Stimulated activated CD4-positive, alpha-beta T cell treated with anti-CD3 and anti-CD28 coated beads, TNF-alpha, amount 100 ng/mL, for 24 hours (primary cell): ENCODE measurements at regions not wholly inside any gene's neighbourhood (a gene's known extent, or its start where the extent isn't known, plus 50 kb on each side); places are given as distances from the start of the nearest gene placed in this dataset.
"Not testable (repeated sequence)": the region's sequence is repeated elsewhere in the genome, so short reads cannot be mapped to it uniquely, and the experiment has no call there.

Experiments
- DNase-seq, 3 experiments: peaks; one replicate each; pipeline ENCODE4 v3.0.0-alpha.2; 2020; ENCODE audit warnings: low read depth in 3 of 3

DNA sequence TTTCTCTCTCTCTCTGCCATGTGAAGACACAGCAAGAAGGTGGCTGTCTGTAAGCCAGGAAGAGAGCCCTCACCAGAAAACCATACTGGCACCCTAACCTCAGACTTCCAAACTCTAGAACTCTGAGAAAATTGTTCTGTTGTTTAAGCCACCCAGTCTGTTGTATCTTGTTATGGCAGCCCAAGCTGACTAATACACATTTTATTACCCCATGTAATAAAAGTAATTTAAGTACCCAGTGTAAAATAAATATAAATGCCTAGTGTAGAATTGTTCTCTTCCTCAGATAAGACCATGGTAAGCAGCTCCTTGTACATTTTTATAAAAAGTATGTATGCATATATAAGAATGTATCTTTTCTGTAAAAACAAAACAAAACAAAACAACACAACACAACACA, 119.7 kb downstream of the DTL start:
- no peak for DNase-seq

DNA sequence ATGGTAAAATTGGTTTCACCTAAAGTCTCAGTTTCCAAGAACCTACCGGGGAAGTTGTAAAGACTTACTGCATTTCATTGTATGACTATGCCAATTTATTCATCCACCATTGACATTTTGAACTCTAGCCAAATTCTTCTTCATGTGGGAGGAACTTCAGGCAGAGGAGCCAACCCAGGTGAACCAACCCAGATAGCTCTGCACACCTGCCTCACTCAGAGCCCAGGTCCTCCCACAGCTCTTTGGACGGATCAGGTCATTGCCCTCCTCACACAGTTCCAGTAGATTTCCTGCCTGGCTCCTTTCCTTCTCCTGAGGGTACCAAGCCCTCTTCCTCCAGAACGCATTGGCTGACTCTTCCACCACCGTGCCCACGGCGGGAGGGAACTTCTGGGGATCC, 121.7 kb downstream of the DTL start:
- DNase-seq = no peak

- DNase-seq = no peak
Observed at GRCh38 chr1:212158912-212159796, 123.6 kb downstream of the DTL start.

DNA sequence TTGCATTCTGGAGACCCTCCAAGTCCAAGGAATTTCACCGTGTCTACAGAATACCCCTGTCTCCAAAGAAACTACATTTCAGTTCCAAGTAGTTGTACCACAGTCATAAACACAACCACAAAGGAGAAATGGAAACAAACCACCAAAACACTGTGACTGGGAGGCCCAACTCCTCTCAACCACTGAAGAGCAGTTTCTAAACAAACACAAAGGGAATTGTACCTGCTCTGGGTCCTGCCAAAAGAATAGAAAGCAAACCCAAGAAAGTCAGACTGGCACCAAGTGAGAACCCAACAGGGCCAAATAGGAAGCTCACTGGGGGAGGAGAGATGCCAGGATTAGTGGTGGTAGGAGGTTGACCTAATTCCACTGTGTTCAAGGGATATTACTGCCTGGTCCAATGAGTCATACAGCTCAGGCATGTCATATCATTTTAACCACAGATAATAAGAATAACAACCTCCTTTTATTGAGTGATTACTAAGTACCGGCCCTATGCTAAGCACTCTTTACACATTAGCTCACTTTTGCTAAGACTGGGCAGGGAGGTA, 123.9 kb upstream of the PPP2R5A start:
- no peak for DNase-seq

DNA sequence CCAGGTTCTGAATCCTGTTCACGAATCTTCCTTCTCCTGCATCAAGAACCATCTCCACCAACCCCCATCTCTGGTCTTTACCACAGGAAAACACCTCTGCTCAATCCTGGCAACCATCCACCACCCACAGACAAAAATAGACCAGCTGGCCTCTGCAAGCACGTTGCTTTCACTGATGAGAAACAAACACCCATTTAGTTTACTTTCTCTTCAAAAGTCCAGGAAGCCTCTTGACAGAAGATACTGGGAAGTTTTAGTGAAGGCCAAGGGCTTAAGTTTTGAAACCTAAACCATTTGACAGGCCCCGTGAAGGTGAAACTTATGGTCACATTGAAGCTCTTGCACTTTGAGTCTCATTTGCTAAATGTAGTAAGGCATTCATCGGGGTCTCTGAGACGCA, 122.6 kb upstream of the PPP2R5A start:
- DNase-seq = no peak

DNA sequence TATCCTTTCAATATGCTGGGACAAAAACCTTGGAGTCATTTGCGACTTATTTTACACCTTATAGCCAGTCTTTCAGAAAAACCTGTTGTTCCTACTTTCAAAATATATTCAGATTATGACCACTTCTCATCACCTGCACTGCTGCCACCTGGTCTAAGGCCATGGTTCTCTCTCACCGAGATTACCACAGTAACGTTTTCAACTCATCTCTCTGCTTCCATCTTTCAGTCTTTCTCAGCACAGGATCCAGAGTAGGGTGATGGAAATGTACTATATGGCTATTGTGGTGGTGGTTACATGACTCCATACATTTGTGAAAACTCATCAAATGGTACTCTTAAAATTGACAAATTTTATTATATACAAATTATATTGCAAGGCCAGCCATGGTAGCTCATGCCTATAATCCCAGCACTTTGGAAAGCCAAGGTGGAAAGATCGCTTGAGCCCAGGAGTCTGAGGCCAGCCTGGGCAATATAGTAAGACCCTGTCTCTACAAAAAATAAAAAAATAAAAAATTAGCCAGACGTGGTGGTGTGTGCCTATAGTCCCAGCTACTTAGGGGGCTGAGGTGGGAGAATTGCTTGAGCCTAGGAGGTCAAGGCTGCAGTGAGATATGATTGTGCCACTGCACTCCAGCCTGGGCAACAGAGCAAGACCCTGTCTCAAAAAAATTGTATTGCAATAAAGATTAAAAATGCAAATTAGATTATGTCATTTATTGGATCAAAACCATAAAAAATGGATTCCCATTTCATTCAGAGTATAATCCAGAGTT, 120.9 kb upstream of the PPP2R5A start:
- no peak for DNase-seq

- no peak for DNase-seq
Observed at GRCh38 chr1:212166244-212166643, 119.0 kb upstream of the PPP2R5A start.

DNA sequence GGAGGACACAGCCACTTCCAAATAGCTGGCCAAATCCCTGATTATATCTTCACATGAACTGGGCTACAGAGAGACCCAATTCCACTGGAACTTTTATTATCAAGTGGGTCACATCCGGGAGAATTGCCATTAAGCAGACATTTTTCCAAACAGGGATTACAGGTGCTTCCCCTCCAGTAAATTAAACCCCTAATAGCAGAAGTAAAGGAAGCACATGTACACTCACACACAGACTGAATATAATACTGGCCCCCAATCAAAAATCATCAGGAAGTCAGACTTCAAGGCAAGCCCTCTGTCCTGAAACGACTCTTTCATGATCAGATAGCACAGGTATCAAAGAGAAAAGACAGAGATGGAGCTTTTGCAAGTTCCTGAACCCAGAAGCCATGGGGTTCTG, 118.6 kb upstream of the PPP2R5A start:
- DNase-seq = no peak

DNA sequence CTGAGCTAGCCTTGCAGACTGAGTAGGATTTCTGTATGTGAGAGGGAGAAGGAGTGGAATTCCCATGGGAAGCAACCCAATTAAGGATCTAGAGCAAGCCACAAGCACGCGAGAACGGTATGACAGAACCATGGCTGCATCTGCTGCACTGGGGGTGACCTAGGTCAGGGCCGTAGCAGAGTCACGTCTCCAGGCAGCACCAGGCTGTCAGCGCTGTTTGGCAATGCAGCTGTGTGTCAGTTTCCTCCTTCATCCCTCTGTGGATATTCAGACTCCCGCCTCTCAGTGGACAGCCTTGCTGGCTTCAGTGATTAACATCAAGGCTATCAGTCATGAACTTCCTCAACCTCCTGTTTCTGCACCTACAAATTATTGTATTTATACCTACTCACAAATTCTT, 118.1 kb upstream of the PPP2R5A start:
- no peak for DNase-seq

GRCh38 chr1:212173567-212173966, 111.6 kb upstream of the PPP2R5A start:
- DNase-seq = no peak

- not testable (repeated sequence) for DNase-seq
Observed at GRCh38 chr1:212174295-212174694, 110.9 kb upstream of the PPP2R5A start.

DNA sequence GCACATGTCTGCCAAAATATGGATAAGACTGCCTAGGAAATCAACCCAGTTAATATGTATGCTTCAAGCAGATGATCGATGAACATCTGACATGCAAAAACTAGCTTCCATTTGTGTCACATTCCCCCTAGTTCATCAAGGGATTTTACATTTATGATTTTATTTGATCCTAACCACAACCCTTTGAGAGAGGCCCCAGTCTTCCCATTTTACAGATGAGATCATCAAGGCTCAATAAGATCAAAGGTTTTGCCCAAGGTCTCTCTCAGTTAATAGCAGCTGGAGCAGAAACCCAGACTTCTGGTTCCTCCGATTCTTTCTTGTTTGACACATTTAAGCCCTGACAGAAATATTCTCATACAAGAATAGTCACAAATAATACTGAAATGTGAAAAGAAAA, 107.7 kb upstream of the PPP2R5A start:
- DNase-seq = no peak

DNA sequence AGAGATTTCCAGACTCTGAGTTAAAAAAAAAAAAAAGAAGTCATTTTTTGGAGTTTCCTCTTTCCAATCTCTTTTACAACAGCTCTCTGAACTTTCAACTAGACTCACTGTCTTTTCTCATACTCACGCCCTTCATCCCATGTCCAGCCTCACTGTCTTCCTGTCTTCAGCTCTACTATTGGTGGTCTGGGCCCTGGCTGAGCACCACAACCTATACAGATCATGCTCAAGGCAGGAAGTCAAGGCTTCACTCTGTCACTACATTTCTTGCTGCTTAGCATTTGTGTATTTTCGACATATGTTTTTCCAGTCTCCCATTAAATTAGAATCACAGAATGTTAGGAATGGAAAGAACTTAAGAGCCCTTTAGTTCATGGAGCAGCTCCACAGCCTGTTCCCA, 106.4 kb upstream of the PPP2R5A start:
- no peak for DNase-seq

GRCh38 chr1:212179394-212180076, 105.7 kb upstream of the PPP2R5A start:
- DNase-seq = no peak

DNA sequence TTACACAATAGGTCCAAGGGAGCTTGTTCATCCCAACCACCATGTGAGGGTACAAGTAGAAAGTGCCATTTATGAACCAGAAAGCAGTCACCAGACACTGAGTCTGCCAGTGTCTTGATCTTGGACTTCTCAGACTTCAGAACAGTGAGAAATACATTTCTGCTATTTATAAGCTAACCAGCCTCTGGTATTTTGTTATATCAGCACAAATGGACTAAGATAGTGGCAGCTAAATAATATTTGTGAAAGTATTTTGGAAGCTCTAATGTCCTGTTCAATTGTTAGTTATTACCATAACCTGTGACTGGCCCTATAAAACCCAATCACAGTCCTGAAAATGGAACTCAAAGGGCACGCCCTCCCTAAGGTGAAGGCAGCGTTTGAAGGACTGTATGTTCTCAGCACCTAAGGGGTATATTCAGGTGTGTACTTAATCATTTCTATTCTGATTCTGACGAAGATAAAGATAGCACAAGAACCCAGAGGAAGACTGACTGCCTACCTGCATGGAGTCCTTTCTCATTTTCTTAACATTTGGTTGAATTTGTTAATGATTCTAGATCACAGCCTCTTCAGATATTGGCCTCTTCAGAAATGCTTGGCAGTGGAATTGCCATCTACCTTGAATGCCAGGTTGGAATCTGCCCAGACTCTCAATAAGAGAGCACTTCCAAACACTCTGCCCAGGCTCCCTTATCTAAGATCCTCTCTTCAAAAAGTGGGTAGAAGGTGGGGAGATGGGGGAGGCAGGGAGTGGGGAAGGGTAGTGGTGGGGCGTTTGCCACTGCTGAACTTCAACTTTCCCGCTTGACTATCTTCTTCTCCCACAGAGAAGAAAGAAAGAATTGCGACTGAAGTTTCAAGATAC, 104.0 kb upstream of the PPP2R5A start:
- no peak for DNase-seq

DNA sequence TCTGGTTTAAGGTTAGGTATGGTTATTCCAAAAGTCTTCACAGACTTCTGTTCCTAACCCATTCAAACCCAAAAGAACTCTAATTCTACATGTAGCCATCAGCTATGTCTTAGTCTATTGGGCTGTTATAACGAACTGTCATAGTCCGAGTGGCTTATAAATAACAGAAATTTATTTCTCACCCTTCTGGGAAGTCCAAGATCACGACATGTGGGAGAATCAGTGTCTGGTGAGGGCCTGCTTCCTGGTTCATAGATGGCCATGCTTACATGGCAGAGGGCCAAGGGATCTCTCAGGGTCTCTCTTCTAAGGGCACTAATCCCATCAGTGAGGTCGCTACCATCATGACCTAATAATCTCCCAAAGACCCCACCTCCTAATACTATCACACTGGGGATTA, 103.0 kb upstream of the PPP2R5A start:
- no peak for DNase-seq

DNA sequence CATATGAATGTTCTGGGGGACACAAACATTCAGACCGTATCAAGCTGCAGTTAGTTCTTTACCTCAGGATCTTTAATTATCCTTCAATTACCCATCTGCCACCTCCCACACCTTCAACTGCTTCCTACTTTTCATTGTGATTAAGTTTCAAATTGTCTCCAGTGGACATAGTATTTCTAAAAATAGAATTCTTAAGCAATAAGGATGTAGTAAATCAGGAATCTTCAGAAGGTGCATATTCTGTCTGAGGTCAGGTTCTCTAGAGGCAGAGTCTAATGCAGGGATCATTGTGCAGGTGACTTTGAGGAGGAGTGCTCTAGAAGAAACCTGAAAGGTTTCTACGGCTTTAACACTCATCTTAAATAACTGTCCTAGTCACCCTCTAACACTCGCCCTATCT, 102.6 kb upstream of the PPP2R5A start:
- no peak for DNase-seq

- DNase-seq = no peak
Observed at GRCh38 chr1:212186427-212187207, 98.6 kb upstream of the PPP2R5A start.

- no peak for DNase-seq
Observed at GRCh38 chr1:212188599-212189351, 96.4 kb upstream of the PPP2R5A start.

GRCh38 chr1:212189352-212189738, 95.9 kb upstream of the PPP2R5A start:
- no peak for DNase-seq
